Loucy (cell line): ENCODE measurements at regions not wholly inside any gene's neighbourhood (a gene's known extent, or its start where the extent isn't known, plus 50 kb on each side); places are given as distances from the start of the nearest gene placed in this dataset.

Source experiments
- H2AFZ ChIP-seq: fragments of 200-600 bp; sonication (generic); 2 replicates; pipeline ENCODE4 v1.6.0; 2016; ENCODE audit warnings: antibody characterized with exemption, mild to moderate bottlenecking, low read length, moderate library complexity
- H3F3A ChIP-seq: fragments of 200-600 bp; 2 replicates; pipeline ENCODE4 v1.6.0; 2016; ENCODE audit warnings: antibody characterized with exemption, low read depth, mild to moderate bottlenecking
- H3K27me3 ChIP-seq: fragments of 200-600 bp; sonication (generic); 2 replicates; pipeline ENCODE4 v1.6.1; 2014; ENCODE audit warnings: low read length, mild to moderate bottlenecking; ENCODE audit not compliant: insufficient read depth, poor library complexity, severe bottlenecking
- H3K36me3 ChIP-seq: fragments of 200-600 bp; sonication (generic); 2 replicates; pipeline ENCODE4 v1.6.1; 2016; ENCODE audit warnings: low read length; ENCODE audit not compliant: insufficient read depth
- H3K4me1 ChIP-seq: fragments of 200-600 bp; sonication (generic); 2 replicates; pipeline ENCODE4 v1.5.1; 2014; ENCODE audit warnings: low read length, mild to moderate bottlenecking; ENCODE audit not compliant: insufficient read depth, poor library complexity, severe bottlenecking
- H3K4me2 ChIP-seq: fragments of 200-600 bp; sonication (generic); 2 replicates; pipeline ENCODE4 v1.6.0; 2014; ENCODE audit warnings: antibody characterized with exemption, low read length, low read depth, mild to moderate bottlenecking; ENCODE audit not compliant: poor library complexity, severe bottlenecking
- H3K4me3 ChIP-seq: fragments of 200-600 bp; sonication (generic); 2 replicates; pipeline ENCODE4 v1.5.1; 2014; ENCODE audit warnings: low read length, mild to moderate bottlenecking, mixed read lengths; ENCODE audit not compliant: poor library complexity, severe bottlenecking
- H3K79me2 ChIP-seq: fragments of 200-600 bp; sonication (generic); 2 replicates; pipeline ENCODE4 v1.6.1; 2014; ENCODE audit warnings: low read length; ENCODE audit not compliant: insufficient read depth
- H3K9ac ChIP-seq: fragments of 200-600 bp; sonication (generic); 2 replicates; pipeline ENCODE4 v1.6.0; 2014; ENCODE audit warnings: mild to moderate bottlenecking, low read depth, low read length, moderate library complexity; ENCODE audit not compliant: poor library complexity, severe bottlenecking
- H3K9me2 ChIP-seq: fragments of 200-600 bp; sonication (generic); replicated peaks from 2 replicates; pipeline ENCODE4 v1.6.1; 2016; ENCODE audit warnings: low read depth, low read length, mixed read lengths
- H3K9me3 ChIP-seq: fragments of 200-600 bp; sonication (generic); 2 replicates; pipeline ENCODE4 v1.6.1; 2014; ENCODE audit warnings: mild to moderate bottlenecking, antibody characterized with exemption, low read length, low read depth; ENCODE audit not compliant: insufficient read depth
- H4K20me1 ChIP-seq: fragments of 200-600 bp; sonication (generic); 2 replicates; pipeline ENCODE4 v1.6.0; 2014; ENCODE audit warnings: antibody characterized with exemption, low read length, mild to moderate bottlenecking; ENCODE audit not compliant: insufficient read depth, poor library complexity, severe bottlenecking
- CTCF ChIP-seq: fragments of 200-600 bp; sonication (generic); conservative IDR thresholded peaks from 2 replicates; pipeline ENCODE4 v1.5.1; 2014; ENCODE audit warnings: mild to moderate bottlenecking, antibody characterized with exemption, low read length
- EZH2phosphoT487 ChIP-seq: fragments of 200-600 bp; IDR thresholded peaks from 2 replicates; pipeline ENCODE4 v1.6.1; 2018; ENCODE audit warnings: antibody characterized with exemption, mild to moderate bottlenecking, moderate library complexity, borderline replicate concordance

DNA sequence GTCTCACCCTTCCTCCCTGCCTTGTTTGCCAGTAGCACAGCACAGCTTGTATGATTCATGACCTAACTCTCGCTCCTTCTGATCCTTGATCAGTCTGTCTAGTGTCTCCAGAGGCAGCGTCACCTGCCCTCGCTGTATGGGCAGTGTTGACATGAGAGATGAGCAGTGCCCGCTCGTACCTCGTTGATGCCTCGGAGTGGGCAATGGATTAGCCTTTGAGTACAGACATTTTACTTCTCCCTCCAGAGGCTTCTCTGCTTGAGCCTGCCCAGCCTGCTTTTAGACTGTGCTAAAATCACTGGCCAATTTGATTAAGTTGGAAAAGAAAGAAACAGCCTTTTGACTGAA, 569.0 kb downstream of the NTRK3 start:
- no peaks in the 10 kb centered on the region for H3K4me1 ChIP-seq
- TF ChIP-seq CTCF (no peak), EZH2phosphoT487 (no peak)
- no peaks in the 10 kb centered on the region for H3F3A ChIP-seq
- no peaks in the 10 kb centered on the region for H3K79me2 ChIP-seq
- H3K9me2 ChIP-seq, result no peaks in the 10 kb centered on the region
- H4K20me1 ChIP-seq, result no peaks in the 10 kb centered on the region
- no peak overlapping the region for H3K9ac ChIP-seq
- no peak overlapping the region for H3K4me2 ChIP-seq
- no peaks in the 10 kb centered on the region for H3K36me3 ChIP-seq
- no peak overlapping the region for H2AFZ ChIP-seq
- no peaks in the 10 kb centered on the region; the same call in 1 of the 2 replicates for H3K9me3 ChIP-seq
- no peak overlapping the region for H3K4me3 ChIP-seq
- H3K27me3 ChIP-seq, result no peaks in the 10 kb centered on the region

DNA sequence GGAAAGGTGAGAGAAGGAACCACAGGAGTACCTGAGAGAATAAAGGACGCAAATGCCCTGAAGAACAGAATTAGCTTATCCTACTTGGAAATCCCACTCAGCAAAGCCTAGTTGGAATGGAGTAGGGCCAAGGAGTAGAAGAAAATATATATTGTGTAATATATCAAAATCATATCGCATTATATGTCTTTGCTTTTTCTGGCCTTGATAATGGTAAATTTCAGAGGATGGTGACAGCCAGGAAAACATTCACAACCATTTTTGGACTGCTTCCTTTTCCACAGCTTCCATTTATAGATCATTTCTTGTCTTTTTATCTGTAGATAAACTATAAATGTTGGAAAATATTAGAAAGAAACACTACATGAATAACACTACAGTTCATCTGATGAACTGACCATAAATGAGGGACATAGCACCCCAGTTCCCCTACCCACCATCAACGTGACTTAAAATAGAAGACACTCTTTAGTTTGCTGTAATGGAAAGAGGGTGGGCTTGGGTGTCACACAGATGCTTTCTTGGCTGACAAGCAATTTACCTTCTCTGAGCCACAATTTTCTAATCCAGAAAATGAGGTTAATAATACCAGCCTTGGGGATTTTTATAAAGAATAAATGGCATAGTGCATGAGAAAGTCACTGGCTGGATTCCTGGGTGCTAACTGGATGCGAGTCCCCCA, 569.6 kb downstream of the NTRK3 start:
- Histone ChIP-seq H3K27me3 (no peaks in the 10 kb centered on the region), H3K36me3 (no peaks in the 10 kb centered on the region), H3K4me2 (no peak overlapping the region), H3K4me3 (no peak overlapping the region), H3K9me3 (no peaks in the 10 kb centered on the region; the same call in 1 of the 2 replicates), H3K79me2 (no peaks in the 10 kb centered on the region), H3K9me2 (no peaks in the 10 kb centered on the region), H2AFZ (no peak overlapping the region), H3K9ac (no peak overlapping the region), H4K20me1 (no peaks in the 10 kb centered on the region), H3K4me1 (no peaks in the 10 kb centered on the region), H3F3A (no peaks in the 10 kb centered on the region)
- TF ChIP-seq EZH2phosphoT487 (no peak), CTCF (no peak)

DNA sequence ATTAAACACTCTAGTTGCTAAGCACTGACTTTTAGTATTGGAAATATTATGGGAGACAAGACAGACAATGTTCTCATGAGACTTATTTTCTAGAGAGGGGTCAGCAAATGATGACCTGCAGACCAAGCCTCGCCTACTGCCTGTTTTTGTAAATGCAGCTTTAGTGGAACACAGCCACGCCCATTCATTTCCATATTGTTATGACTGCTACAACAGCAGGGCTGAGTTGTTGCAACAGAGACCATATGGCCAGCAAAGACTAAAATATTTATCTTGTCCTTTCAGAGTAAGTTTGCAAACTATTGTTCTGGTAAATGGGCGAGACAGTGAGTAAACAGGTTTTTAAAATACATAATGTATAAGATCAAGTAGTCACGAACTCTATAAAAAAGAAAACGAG, 570.2 kb downstream of the NTRK3 start:
- no peaks in the 10 kb centered on the region for H3K79me2 ChIP-seq
- no peaks in the 10 kb centered on the region for H4K20me1 ChIP-seq
- no peak overlapping the region for H3K9ac ChIP-seq
- no peaks in the 10 kb centered on the region; the same call in 1 of the 2 replicates for H3K9me3 ChIP-seq
- H3K4me3 ChIP-seq, result no peak overlapping the region
- H3K9me2 ChIP-seq, result no peaks in the 10 kb centered on the region
- no peaks in the 10 kb centered on the region for H3K27me3 ChIP-seq
- no peak overlapping the region for H3K4me2 ChIP-seq
- no peak overlapping the region for H2AFZ ChIP-seq
- H3K36me3 ChIP-seq, result no peaks in the 10 kb centered on the region
- H3F3A ChIP-seq, result no peaks in the 10 kb centered on the region
- H3K4me1 ChIP-seq, result no peaks in the 10 kb centered on the region
- TF ChIP-seq EZH2phosphoT487, result no peak

- Histone ChIP-seq H3K4me1 (no peaks in the 10 kb centered on the region), H3K9ac (no peak overlapping the region), H3K4me3 (no peak overlapping the region), H3K9me2 (no peaks in the 10 kb centered on the region), H3K36me3 (no peaks in the 10 kb centered on the region), H3K9me3 (no peaks in the 10 kb centered on the region; the same call in 1 of the 2 replicates), H3K27me3 (no peaks in the 10 kb centered on the region), H2AFZ (no peak overlapping the region), H3K4me2 (no peak overlapping the region), H4K20me1 (no peaks in the 10 kb centered on the region), H3K79me2 (no peaks in the 10 kb centered on the region), H3F3A (no peaks in the 10 kb centered on the region)
- TF ChIP-seq EZH2phosphoT487 (no peak), CTCF (no peak)
Measured at GRCh38 chr15:87682527-87682926, 574.0 kb downstream of the NTRK3 start.
